ENCODE measurements at regions not wholly inside any gene's neighbourhood (a gene's known extent, or its start where the extent isn't known, plus 50 kb on each side); places are given as distances from the start of the nearest gene placed in this dataset.

- no peak for TF ChIP-seq HMG20B (CRISPR knock-in tag; IDR thresholded peaks at IDR 0.05)
- TF ChIP-seq EP300 (IDR thresholded peaks at IDR 0.05; ENCODE audit: low read length): no peak
- TF ChIP-seq BRD4 (IDR thresholded peaks at IDR 0.05): no peak
- TF ChIP-seq ZNF274 (IDR thresholded peaks at IDR 0.05; ENCODE audit: borderline replicate concordance, low read depth, low read length): no peak
- TF ChIP-seq ZNF395 (CRISPR knock-in tag; IDR thresholded peaks at IDR 0.05): no peak
- no peak for TF ChIP-seq MAZ (CRISPR knock-in tag; conservative IDR thresholded peaks at IDR 0.05 in 1 of 2, IDR thresholded peaks at IDR 0.05 in 1 of 2)
Measured at GRCh38 chr3:193008654-193009053, 91.0 kb upstream of the MB21D2 start.
